ENCODE measurements at regions not wholly inside any gene's neighbourhood (a gene's known extent, or its start where the extent isn't known, plus 50 kb on each side); places are given as distances from the start of the nearest gene placed in this dataset.

GRCh38 chr14:48384821-48385220 is 709.4 kb upstream of the MDGA2 start:
- ChIA-PET CTCF (interaction anchor here (0.6 to 0.7 kb wide), 2 partner anchors 978 to 1479 kb away, joined by 3 to 6 read pairs; no protein-coding TSS in a partner anchor), POLR2A (ENCODE audit: low non-redundant PET) (no interaction called here)
- H3K27ac ChIP-seq: no peak overlapping the region
- TF ChIP-seq CTCF (conservative IDR thresholded peaks at IDR 0.05; ENCODE audit: low read depth): no peak
- DNase-seq (ENCODE audit: low spot score): no peak

GRCh38 chr14:48382961-48383360 is 707.6 kb upstream of the MDGA2 start:
- POLR2A ChIA-PET (ENCODE audit: low non-redundant PET): no interaction called here
- CTCF ChIA-PET: no interaction called here
- no peak overlapping the region for H3K27ac ChIP-seq
- TF ChIP-seq CTCF (conservative IDR thresholded peaks at IDR 0.05; ENCODE audit: low read depth): no peak
- DNase-seq (ENCODE audit: low spot score): no peak

- DNase-seq (ENCODE audit: low spot score): no peak
- TF ChIP-seq CTCF (conservative IDR thresholded peaks at IDR 0.05; ENCODE audit: low read depth): no peak
- H3K27ac ChIP-seq: no peak overlapping the region
- CTCF ChIA-PET: no interaction called here
- POLR2A ChIA-PET (ENCODE audit: low non-redundant PET): no interaction called here
These were observed 703.1 kb upstream of the MDGA2 start for GRCh38 chr14:48378541-48378940.

- CTCF ChIA-PET: no interaction called here
- POLR2A ChIA-PET (ENCODE audit: low non-redundant PET): no interaction called here
- no peak overlapping the region for H3K27ac ChIP-seq
- DNase-seq (ENCODE audit: low spot score): no peak
- TF ChIP-seq CTCF (conservative IDR thresholded peaks at IDR 0.05; ENCODE audit: low read depth): no peak
These were observed 698.6 kb upstream of the MDGA2 start for GRCh38 chr14:48373981-48374380.

GRCh38 chr14:48350971-48351370 is 675.6 kb upstream of the MDGA2 start:
- no peak overlapping the region for H3K27ac ChIP-seq
- CTCF ChIA-PET: no interaction called here
- POLR2A ChIA-PET (ENCODE audit: low non-redundant PET): no interaction called here
- peak; percentile 58 for DNase-seq (ENCODE audit: low spot score)
- TF ChIP-seq CTCF (conservative IDR thresholded peaks at IDR 0.05; ENCODE audit: low read depth): no peak

GRCh38 chr14:48349689-48350088 is 674.3 kb upstream of the MDGA2 start:
- ChIA-PET CTCF (no interaction called here), POLR2A (ENCODE audit: low non-redundant PET) (no interaction called here)
- TF ChIP-seq CTCF (conservative IDR thresholded peaks at IDR 0.05; ENCODE audit: low read depth): no peak
- DNase-seq (ENCODE audit: low spot score): no peak
- H3K27ac ChIP-seq: no peak overlapping the region

GRCh38 chr14:48341069-48341468 is 665.7 kb upstream of the MDGA2 start:
- CTCF ChIA-PET: no interaction called here
- POLR2A ChIA-PET (ENCODE audit: low non-redundant PET): no interaction called here
- TF ChIP-seq CTCF (conservative IDR thresholded peaks at IDR 0.05; ENCODE audit: low read depth): no peak
- H3K27ac ChIP-seq: no peak overlapping the region
- DNase-seq (ENCODE audit: low spot score): no peak
